ENCODE measurements at regions not wholly inside any gene's neighbourhood (a gene's known extent, or its start where the extent isn't known, plus 50 kb on each side); places are given as distances from the start of the nearest gene placed in this dataset.

GRCh38 chrX:96394598-96394997 is 290.0 kb upstream of the DIAPH2 start:
- Histone ChIP-seq H3K9me3 (no peaks in the 10 kb centered on the region), H3K4me3 (ENCODE audit: control insufficient read depth in 1 of 2, extremely low read depth in 1 of 2, low read length in 1 of 2) (no peak overlapping the region), H3K4me1 (ENCODE audit: control insufficient read depth in 1 of 2, extremely low read depth in 1 of 2, insufficient read depth in 2 of 2, low read length in 2 of 2) (no peaks in the 10 kb centered on the region), H3K27me3 (replicated peaks in 1 of 2; ENCODE audit: control insufficient read depth in 2 of 2, extremely low read depth in 1 of 2, insufficient read depth in 2 of 2, low read length in 1 of 2) (no peaks in the 10 kb centered on the region), H3K36me3 (ENCODE audit: control insufficient read depth in 2 of 2, extremely low read depth in 1 of 2, insufficient read depth in 1 of 2, low read length in 1 of 2) (no peaks in the 10 kb centered on the region), H3K27ac (ENCODE audit: low read length) (no peak overlapping the region)
- POLR2A ChIA-PET, result no interaction called here
- H3K36me3 Mint-ChIP-seq, result no peaks in the 10 kb centered on the region
- H3K4me3 Mint-ChIP-seq, result no peak overlapping the region
- no peaks in the 10 kb centered on the region for H3K4me1 Mint-ChIP-seq
- DNase-seq, result no peak
- H3K27me3 Mint-ChIP-seq, result peaks cover 0 to 8% of the 10 kb centered on the region in 2 donors
- no peaks in the 10 kb centered on the region for H3K9me3 Mint-ChIP-seq
- CTCF ChIA-PET, result no interaction called here
- H3K27ac Mint-ChIP-seq, result no peak overlapping the region
- no CpG with 5 or more reads among the region's 1 CpG for WGBS (ENCODE audit: insufficient coverage)
- ATAC-seq (replicated peaks in 1 of 4), result no peak

DNA sequence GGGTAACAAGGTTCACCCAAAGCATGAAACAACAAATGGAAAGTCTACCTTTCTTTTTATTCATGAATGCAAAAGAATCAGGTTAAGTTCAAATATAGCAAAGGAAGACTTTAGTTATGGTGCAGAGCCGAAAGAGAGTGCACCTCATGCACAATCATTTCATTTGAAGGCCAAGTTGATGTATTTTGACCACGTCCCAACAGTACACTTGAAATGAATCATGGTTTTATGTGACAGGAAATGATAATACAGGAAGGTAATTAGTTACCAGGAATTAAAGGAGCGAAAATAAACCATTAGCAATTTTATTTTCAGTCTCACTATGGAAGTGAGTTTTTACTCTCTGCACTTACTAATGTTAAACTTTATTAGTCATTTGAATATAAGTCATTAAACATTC is 281.2 kb upstream of the DIAPH2 start:
- ATAC-seq (replicated peaks in 1 of 4), result no peak
- H3K4me1 ChIP-seq (ENCODE audit: control insufficient read depth in 1 of 2, extremely low read depth in 1 of 2, insufficient read depth in 2 of 2, low read length in 2 of 2), result no peaks in the 10 kb centered on the region
- H3K36me3 Mint-ChIP-seq, result no peaks in the 10 kb centered on the region
- DNase-seq, result no peak
- H3K9me3 Mint-ChIP-seq, result no peaks in the 10 kb centered on the region
- no peak overlapping the region for H3K27ac Mint-ChIP-seq
- H3K4me3 Mint-ChIP-seq, result no peak overlapping the region
- no peak overlapping the region for H3K4me3 ChIP-seq (ENCODE audit: control insufficient read depth in 1 of 2, extremely low read depth in 1 of 2, low read length in 1 of 2)
- H3K4me1 Mint-ChIP-seq, result no peaks in the 10 kb centered on the region
- no peaks in the 10 kb centered on the region for H3K9me3 ChIP-seq
- ChIA-PET POLR2A (no interaction called here), CTCF (no interaction called here)
- WGBS (ENCODE audit: insufficient coverage), result no CpG with 5 or more reads among the region's 3 CpGs
- H3K36me3 ChIP-seq (ENCODE audit: control insufficient read depth in 2 of 2, extremely low read depth in 1 of 2, insufficient read depth in 1 of 2, low read length in 1 of 2), result no peaks in the 10 kb centered on the region
- no peak overlapping the region for H3K27ac ChIP-seq (ENCODE audit: low read length)
- peaks cover 0 to 4% of the 10 kb centered on the region in 2 donors for H3K27me3 Mint-ChIP-seq
- H3K27me3 ChIP-seq (replicated peaks in 1 of 2; ENCODE audit: control insufficient read depth in 2 of 2, extremely low read depth in 1 of 2, insufficient read depth in 2 of 2, low read length in 1 of 2), result no peaks in the 10 kb centered on the region

GRCh38 chrX:96405842-96406241 is 278.8 kb upstream of the DIAPH2 start:
- no peak overlapping the region for H3K27ac ChIP-seq (ENCODE audit: low read length)
- 80% methylated on average over 1 of the region's 1 CpG for WGBS (ENCODE audit: insufficient coverage)
- no peaks in the 10 kb centered on the region for H3K9me3 ChIP-seq
- POLR2A ChIA-PET, result no interaction called here
- CTCF ChIA-PET, result interaction anchor here in 1 of 2 donors (0.6 kb wide), 1 partner anchor 921 kb away, joined by 3 read pairs; no protein-coding TSS in a partner anchor
- H3K27ac Mint-ChIP-seq, result no peak overlapping the region
- DNase-seq, result no peak
- H3K27me3 ChIP-seq (replicated peaks in 1 of 2; ENCODE audit: control insufficient read depth in 2 of 2, extremely low read depth in 1 of 2, insufficient read depth in 2 of 2, low read length in 1 of 2), result no peaks in the 10 kb centered on the region
- H3K4me1 ChIP-seq (ENCODE audit: control insufficient read depth in 1 of 2, extremely low read depth in 1 of 2, insufficient read depth in 2 of 2, low read length in 2 of 2), result no peaks in the 10 kb centered on the region
- no peak overlapping the region for H3K4me3 ChIP-seq (ENCODE audit: control insufficient read depth in 1 of 2, extremely low read depth in 1 of 2, low read length in 1 of 2)
- no peaks in the 10 kb centered on the region for H3K4me1 Mint-ChIP-seq
- no peaks in the 10 kb centered on the region for H3K36me3 ChIP-seq (ENCODE audit: control insufficient read depth in 2 of 2, extremely low read depth in 1 of 2, insufficient read depth in 1 of 2, low read length in 1 of 2)
- no peaks in the 10 kb centered on the region for H3K36me3 Mint-ChIP-seq
- no peaks in the 10 kb centered on the region for H3K9me3 Mint-ChIP-seq
- H3K27me3 Mint-ChIP-seq, result peaks cover 0 to 13% of the 10 kb centered on the region in 2 donors
- ATAC-seq (replicated peaks in 1 of 4), result no peak
- H3K4me3 Mint-ChIP-seq, result no peak overlapping the region

DNA sequence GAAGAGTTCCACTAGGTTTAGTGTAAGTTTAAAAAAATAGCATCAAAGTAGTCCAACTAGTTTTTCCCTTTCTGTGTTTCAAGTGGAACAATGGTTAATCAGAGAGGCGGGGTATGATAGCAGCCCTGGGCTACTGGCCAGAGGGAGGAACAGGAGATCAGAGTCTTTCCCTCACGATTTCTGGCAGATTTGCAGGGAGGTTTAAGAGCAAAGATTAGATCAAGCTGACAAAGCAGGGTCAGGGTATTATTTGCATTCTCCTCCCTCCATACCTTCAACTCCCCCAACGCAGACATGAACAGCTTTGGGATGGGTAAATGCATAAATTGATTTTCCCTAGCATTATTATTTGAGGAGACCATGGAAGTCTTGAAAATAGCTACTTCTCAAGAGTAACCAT is 277.6 kb upstream of the DIAPH2 start:
- no peak overlapping the region for H3K27ac ChIP-seq (ENCODE audit: low read length)
- ChIA-PET POLR2A (no interaction called here), CTCF (no interaction called here)
- no peak for DNase-seq
- no peaks in the 10 kb centered on the region for H3K4me1 Mint-ChIP-seq
- no peak overlapping the region for H3K27ac Mint-ChIP-seq
- ATAC-seq (replicated peaks in 1 of 4), result no peak
- H3K9me3 Mint-ChIP-seq, result no peaks in the 10 kb centered on the region
- H3K4me1 ChIP-seq (ENCODE audit: control insufficient read depth in 1 of 2, extremely low read depth in 1 of 2, insufficient read depth in 2 of 2, low read length in 2 of 2), result no peaks in the 10 kb centered on the region
- peaks cover 0 to 16% of the 10 kb centered on the region in 2 donors for H3K27me3 Mint-ChIP-seq
- H3K27me3 ChIP-seq (replicated peaks in 1 of 2; ENCODE audit: control insufficient read depth in 2 of 2, extremely low read depth in 1 of 2, insufficient read depth in 2 of 2, low read length in 1 of 2), result no peaks in the 10 kb centered on the region
- WGBS (ENCODE audit: insufficient coverage), result no CpG with 5 or more reads among the region's 3 CpGs
- no peaks in the 10 kb centered on the region for H3K9me3 ChIP-seq
- no peaks in the 10 kb centered on the region for H3K36me3 ChIP-seq (ENCODE audit: control insufficient read depth in 2 of 2, extremely low read depth in 1 of 2, insufficient read depth in 1 of 2, low read length in 1 of 2)
- no peak overlapping the region for H3K4me3 ChIP-seq (ENCODE audit: control insufficient read depth in 1 of 2, extremely low read depth in 1 of 2, low read length in 1 of 2)
- no peak overlapping the region for H3K4me3 Mint-ChIP-seq
- no peaks in the 10 kb centered on the region for H3K36me3 Mint-ChIP-seq

DNA sequence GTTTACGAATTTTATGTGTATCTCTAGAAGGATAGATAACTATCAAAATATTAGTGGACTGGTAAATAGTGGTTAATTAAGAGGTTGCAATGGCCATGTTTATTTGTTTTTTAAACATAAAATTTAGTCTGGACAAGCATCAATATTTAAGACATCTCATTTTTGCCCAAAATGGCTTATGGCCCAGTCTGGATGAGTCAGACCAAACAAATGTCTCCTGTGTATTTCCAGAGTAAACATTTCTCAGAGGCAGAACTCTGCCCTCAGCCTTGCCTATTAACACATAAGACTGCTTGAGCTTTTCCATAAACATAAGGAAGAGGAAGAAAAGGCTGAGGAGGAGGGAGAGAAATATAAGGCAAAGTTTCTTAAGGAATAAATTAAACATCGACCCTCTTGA is 277.1 kb upstream of the DIAPH2 start:
- Histone ChIP-seq H3K4me1 (ENCODE audit: control insufficient read depth in 1 of 2, extremely low read depth in 1 of 2, insufficient read depth in 2 of 2, low read length in 2 of 2) (no peaks in the 10 kb centered on the region), H3K9me3 (no peaks in the 10 kb centered on the region), H3K27me3 (replicated peaks in 1 of 2; ENCODE audit: control insufficient read depth in 2 of 2, extremely low read depth in 1 of 2, insufficient read depth in 2 of 2, low read length in 1 of 2) (no peaks in the 10 kb centered on the region), H3K27ac (ENCODE audit: low read length) (no peak overlapping the region), H3K4me3 (ENCODE audit: control insufficient read depth in 1 of 2, extremely low read depth in 1 of 2, low read length in 1 of 2) (no peak overlapping the region), H3K36me3 (ENCODE audit: control insufficient read depth in 2 of 2, extremely low read depth in 1 of 2, insufficient read depth in 1 of 2, low read length in 1 of 2) (no peaks in the 10 kb centered on the region)
- WGBS (ENCODE audit: insufficient coverage), result no CpG with 5 or more reads among the region's 2 CpGs
- Mint-ChIP-seq H3K4me3 (no peak overlapping the region), H3K27me3 (peaks cover 0 to 16% of the 10 kb centered on the region in 2 donors), H3K27ac (no peak overlapping the region), H3K36me3 (no peaks in the 10 kb centered on the region), H3K9me3 (no peaks in the 10 kb centered on the region), H3K4me1 (no peaks in the 10 kb centered on the region)
- ATAC-seq (replicated peaks in 1 of 4) (no peak), DNase-seq (no peak)
- ChIA-PET CTCF (no interaction called here), POLR2A (no interaction called here)

GRCh38 chrX:96407981-96408380 is 276.7 kb upstream of the DIAPH2 start:
- Histone ChIP-seq H3K9me3 (no peaks in the 10 kb centered on the region), H3K4me1 (ENCODE audit: control insufficient read depth in 1 of 2, extremely low read depth in 1 of 2, insufficient read depth in 2 of 2, low read length in 2 of 2) (no peaks in the 10 kb centered on the region), H3K4me3 (ENCODE audit: control insufficient read depth in 1 of 2, extremely low read depth in 1 of 2, low read length in 1 of 2) (no peak overlapping the region), H3K27ac (ENCODE audit: low read length) (no peak overlapping the region), H3K27me3 (replicated peaks in 1 of 2; ENCODE audit: control insufficient read depth in 2 of 2, extremely low read depth in 1 of 2, insufficient read depth in 2 of 2, low read length in 1 of 2) (no peaks in the 10 kb centered on the region), H3K36me3 (ENCODE audit: control insufficient read depth in 2 of 2, extremely low read depth in 1 of 2, insufficient read depth in 1 of 2, low read length in 1 of 2) (no peaks in the 10 kb centered on the region)
- no peak overlapping the region for H3K27ac Mint-ChIP-seq
- H3K4me1 Mint-ChIP-seq, result no peaks in the 10 kb centered on the region
- ChIA-PET CTCF (no interaction called here), POLR2A (no interaction called here)
- DNase-seq (no peak), ATAC-seq (replicated peaks in 1 of 4) (no peak)
- WGBS (ENCODE audit: insufficient coverage), result no CpG with 5 or more reads among the region's 2 CpGs
- no peaks in the 10 kb centered on the region for H3K9me3 Mint-ChIP-seq
- H3K27me3 Mint-ChIP-seq, result peaks cover 0 to 16% of the 10 kb centered on the region in 2 donors
- no peaks in the 10 kb centered on the region for H3K36me3 Mint-ChIP-seq
- H3K4me3 Mint-ChIP-seq, result no peak overlapping the region

DNA sequence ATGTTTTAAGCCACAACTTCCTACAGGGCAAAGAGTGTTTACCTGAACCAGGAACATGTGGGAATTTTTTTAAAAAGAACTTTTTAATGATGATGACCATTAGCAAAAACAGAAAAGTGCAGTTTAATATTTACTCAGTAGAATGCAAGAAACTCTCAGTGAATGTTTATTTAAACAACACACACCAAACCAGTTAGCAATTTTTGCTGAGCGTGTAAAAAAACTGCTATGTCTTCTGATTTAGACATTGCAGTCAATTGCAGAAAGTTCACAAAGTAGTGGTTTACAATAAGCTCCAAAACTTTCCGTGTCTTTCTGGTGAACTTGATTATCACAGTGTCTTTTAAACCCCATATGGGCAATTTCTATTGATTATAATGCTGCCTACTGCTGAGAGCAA is 273.7 kb upstream of the DIAPH2 start:
- no peaks in the 10 kb centered on the region for H3K9me3 Mint-ChIP-seq
- DNase-seq (no peak), ATAC-seq (replicated peaks in 1 of 4) (no peak)
- no peaks in the 10 kb centered on the region for H3K36me3 Mint-ChIP-seq
- Histone ChIP-seq H3K27ac (ENCODE audit: low read length) (no peak overlapping the region), H3K27me3 (replicated peaks in 1 of 2; ENCODE audit: control insufficient read depth in 2 of 2, extremely low read depth in 1 of 2, insufficient read depth in 2 of 2, low read length in 1 of 2) (no peaks in the 10 kb centered on the region), H3K36me3 (ENCODE audit: control insufficient read depth in 2 of 2, extremely low read depth in 1 of 2, insufficient read depth in 1 of 2, low read length in 1 of 2) (no peaks in the 10 kb centered on the region), H3K4me1 (ENCODE audit: control insufficient read depth in 1 of 2, extremely low read depth in 1 of 2, insufficient read depth in 2 of 2, low read length in 2 of 2) (no peaks in the 10 kb centered on the region), H3K9me3 (no peaks in the 10 kb centered on the region), H3K4me3 (ENCODE audit: control insufficient read depth in 1 of 2, extremely low read depth in 1 of 2, low read length in 1 of 2) (no peak overlapping the region)
- no peak overlapping the region for H3K27ac Mint-ChIP-seq
- CTCF ChIA-PET, result no interaction called here
- H3K4me1 Mint-ChIP-seq, result no peaks in the 10 kb centered on the region
- no peak overlapping the region for H3K4me3 Mint-ChIP-seq
- WGBS (ENCODE audit: insufficient coverage), result no CpG with 5 or more reads among the region's 2 CpGs
- H3K27me3 Mint-ChIP-seq, result peaks cover 0 to 12% of the 10 kb centered on the region in 2 donors
- POLR2A ChIA-PET, result no interaction called here
